A673 (cell line): ENCODE measurements at regions not wholly inside any gene's neighbourhood (a gene's known extent, or its start where the extent isn't known, plus 50 kb on each side); places are given as distances from the start of the nearest gene placed in this dataset.

Experiments
- EZH2 ChIP-seq: fragments of 200-600 bp; sonication (generic); IDR thresholded peaks from 2 replicates; pipeline ENCODE4 v1.6.1; 2017; ENCODE audit warnings: borderline replicate concordance, low read depth, mild to moderate bottlenecking, mixed read lengths, antibody characterized with exemption, low read length; ENCODE audit not compliant: poor library complexity, severe bottlenecking
- TF ChIP-seq, protein P1 (sequence below): fragments of 300-800, 200-600 bp; sonication (generic); conservative IDR thresholded peaks from 2 replicates; pipeline ENCODE4 v1.5.1; 2017; ENCODE audit warnings: low read depth, mild to moderate bottlenecking, antibody characterized with exemption, low read length, moderate library complexity, mixed read lengths

DNA sequence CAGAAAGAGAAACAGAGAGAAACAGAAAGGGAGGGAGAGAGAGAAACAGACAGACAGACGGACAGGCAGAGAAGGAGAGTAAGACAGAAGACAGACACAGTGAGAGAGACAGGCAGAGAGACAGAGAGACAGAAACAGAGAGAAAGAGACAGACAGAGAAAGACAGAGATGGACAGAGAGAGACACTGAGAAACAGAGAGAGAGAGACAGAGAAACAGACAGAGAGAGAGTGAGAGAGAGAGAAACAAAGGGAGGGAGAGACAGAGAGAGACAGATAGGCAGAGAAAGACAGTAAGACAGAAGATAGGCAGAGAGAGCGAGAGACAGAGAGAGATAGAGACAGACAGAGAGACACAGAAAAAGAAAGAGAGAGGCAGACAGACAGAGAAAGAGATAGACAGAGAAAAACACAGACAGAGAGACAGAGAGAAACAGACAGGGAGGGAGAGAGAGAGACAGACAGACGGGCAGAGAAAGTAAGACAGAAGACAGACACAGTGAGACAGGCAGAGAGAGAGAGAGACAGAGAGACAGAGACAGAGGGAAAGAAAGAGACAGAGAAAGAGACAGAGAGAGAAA lies 753.4 kb upstream of the DEFB115 start:
- TF ChIP-seq, protein P1, sequence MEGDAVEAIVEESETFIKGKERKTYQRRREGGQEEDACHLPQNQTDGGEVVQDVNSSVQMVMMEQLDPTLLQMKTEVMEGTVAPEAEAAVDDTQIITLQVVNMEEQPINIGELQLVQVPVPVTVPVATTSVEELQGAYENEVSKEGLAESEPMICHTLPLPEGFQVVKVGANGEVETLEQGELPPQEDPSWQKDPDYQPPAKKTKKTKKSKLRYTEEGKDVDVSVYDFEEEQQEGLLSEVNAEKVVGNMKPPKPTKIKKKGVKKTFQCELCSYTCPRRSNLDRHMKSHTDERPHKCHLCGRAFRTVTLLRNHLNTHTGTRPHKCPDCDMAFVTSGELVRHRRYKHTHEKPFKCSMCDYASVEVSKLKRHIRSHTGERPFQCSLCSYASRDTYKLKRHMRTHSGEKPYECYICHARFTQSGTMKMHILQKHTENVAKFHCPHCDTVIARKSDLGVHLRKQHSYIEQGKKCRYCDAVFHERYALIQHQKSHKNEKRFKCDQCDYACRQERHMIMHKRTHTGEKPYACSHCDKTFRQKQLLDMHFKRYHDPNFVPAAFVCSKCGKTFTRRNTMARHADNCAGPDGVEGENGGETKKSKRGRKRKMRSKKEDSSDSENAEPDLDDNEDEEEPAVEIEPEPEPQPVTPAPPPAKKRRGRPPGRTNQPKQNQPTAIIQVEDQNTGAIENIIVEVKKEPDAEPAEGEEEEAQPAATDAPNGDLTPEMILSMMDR: no peak
- no peak for TF ChIP-seq EZH2
